Adipocyte (in vitro differentiated cells): ENCODE measurements at regions not wholly inside any gene's neighbourhood (a gene's known extent, or its start where the extent isn't known, plus 50 kb on each side); places are given as distances from the start of the nearest gene placed in this dataset.
A peak's percentile ranks its signal among the peaks of the same experiment; 100 is the strongest.
"Not testable (repeated sequence)": the region's sequence is repeated elsewhere in the genome, so short reads cannot be mapped to it uniquely, and the experiment has no call there.

Experiments used
- DNase-seq: peaks from one replicate; pipeline ENCODE4 v3.0.0-alpha.2; 2015; ENCODE audit warnings: low read depth
- H3K27me3 ChIP-seq: replicated peaks from 2 replicates; pipeline ENCODE4 v1.7.0; 2013; ENCODE audit warnings: mild to moderate bottlenecking, low read length, moderate library complexity; ENCODE audit not compliant: control insufficient read depth, insufficient read depth
- H3K36me3 ChIP-seq: 2 replicates; pipeline ENCODE4 v1.7.0; 2013; ENCODE audit warnings: low read length, mild to moderate bottlenecking, moderate library complexity; ENCODE audit not compliant: control insufficient read depth, insufficient read depth, severe bottlenecking
- H3K4me1 ChIP-seq: 2 replicates; pipeline ENCODE4 v1.7.0; 2013; ENCODE audit warnings: mild to moderate bottlenecking, low read length, moderate library complexity; ENCODE audit not compliant: control insufficient read depth, insufficient read depth
- H3K4me3 ChIP-seq: 2 replicates; pipeline ENCODE4 v1.7.0; 2013; ENCODE audit warnings: mild to moderate bottlenecking, low read length, moderate library complexity
- H3K9ac ChIP-seq: 2 replicates; pipeline ENCODE4 v1.7.0; 2013; ENCODE audit warnings: mild to moderate bottlenecking, low read length, moderate library complexity
- H3K9me3 ChIP-seq: 2 replicates; pipeline ENCODE4 v1.7.0; 2013; ENCODE audit warnings: mild to moderate bottlenecking, low read length, moderate library complexity; ENCODE audit not compliant: control insufficient read depth

DNA sequence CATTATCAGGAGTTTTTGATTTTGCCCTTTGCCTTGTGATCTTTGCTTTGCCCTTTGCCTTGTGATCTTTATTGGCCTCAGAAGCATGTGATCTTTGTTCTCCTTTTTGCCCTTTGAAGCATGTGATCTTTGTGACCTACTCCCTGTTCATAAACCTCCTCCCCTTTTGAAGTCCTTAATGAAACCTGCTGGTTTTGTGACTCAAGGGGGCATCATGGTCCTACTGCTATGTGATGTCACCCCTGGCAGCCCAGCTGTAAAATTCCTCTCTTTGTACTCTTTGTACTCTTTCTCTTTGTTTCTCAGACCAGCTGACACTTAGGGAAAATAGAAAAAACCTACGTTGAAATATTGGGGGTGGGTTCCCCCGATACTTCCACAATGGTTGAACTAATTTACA, 356.1 kb upstream of the NRP1 start:
- DNase-seq, H3K27me3 ChIP-seq, H3K4me3 ChIP-seq, H3K4me1 ChIP-seq, H3K36me3 ChIP-seq, H3K9ac ChIP-seq: not testable (repeated sequence)
- H3K9me3 ChIP-seq = peaks cover 23% of the 10 kb centered on the region

DNA sequence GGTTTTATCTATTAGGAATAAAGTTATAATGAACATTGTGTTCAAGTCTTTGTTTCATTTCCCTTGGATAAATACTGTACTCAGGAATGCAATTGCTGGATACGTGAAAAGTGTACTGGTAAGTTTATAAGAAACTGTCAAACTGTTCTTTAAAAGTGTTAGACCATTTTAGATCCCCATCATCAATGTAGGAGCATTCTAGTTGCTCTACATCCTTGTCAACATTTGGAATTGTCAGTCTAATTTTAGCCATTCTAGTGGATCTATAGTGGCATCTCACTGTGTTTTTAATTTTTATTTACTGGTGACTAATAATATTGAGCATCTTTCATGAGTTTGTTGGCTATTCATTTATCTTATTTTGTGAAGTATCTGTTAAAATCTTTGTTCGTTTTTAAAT, 354.0 kb upstream of the NRP1 start:
- no peak for DNase-seq
- H3K36me3 ChIP-seq = no peaks in the 10 kb centered on the region
- no peak overlapping the region for H3K4me3 ChIP-seq
- H3K27me3 ChIP-seq = no peaks in the 10 kb centered on the region
- no peak overlapping the region for H3K9ac ChIP-seq
- H3K4me1 ChIP-seq = no peaks in the 10 kb centered on the region
- peaks cover 20% of the 10 kb centered on the region for H3K9me3 ChIP-seq

DNA sequence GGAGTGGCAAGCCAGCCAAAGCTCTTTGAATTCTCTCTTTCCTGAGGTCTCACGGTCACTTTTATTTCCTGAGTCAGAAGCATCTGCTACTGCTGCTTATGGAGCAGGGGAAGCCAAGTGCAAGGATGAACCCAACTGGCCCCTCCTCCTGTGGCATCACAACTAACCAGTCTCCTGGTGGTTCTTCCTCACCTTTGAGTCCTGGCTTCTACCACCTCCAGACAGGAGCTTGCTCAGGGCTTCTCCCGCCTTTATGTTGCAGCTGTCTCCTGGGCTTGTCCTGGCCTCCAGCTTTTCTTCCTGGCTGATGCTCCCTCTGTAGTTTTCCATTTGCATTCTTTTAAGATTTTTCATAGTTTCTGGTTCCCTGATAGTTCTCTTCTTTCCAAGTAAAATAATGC, 349.7 kb upstream of the NRP1 start:
- no peaks in the 10 kb centered on the region for H3K36me3 ChIP-seq
- H3K27me3 ChIP-seq = no peaks in the 10 kb centered on the region
- H3K9ac ChIP-seq = no peak overlapping the region
- H3K4me3 ChIP-seq = no peak overlapping the region
- H3K4me1 ChIP-seq = no peaks in the 10 kb centered on the region
- peak; percentile 41 for DNase-seq
- H3K9me3 ChIP-seq = peaks cover 19% of the 10 kb centered on the region

DNA sequence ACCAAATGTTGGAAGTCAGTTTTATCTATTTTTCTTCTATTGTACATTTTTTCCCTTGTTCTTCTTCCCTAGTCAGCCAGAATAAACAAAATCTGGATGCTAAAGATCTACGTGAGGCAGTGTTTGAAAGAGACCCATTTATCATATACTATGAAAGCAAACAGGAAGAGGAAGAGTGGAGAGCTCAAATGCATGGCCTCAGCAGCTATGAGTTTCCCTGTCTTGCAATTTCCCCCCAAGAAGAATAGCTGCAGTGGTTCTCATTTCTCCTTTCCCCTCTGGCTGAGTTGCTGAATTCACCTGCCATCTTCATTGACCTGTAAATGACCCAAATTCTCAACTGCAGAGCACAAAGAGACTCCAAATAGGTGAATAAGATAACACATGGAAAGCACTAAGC, 347.1 kb upstream of the NRP1 start:
- Histone ChIP-seq H3K27me3 (no peaks in the 10 kb centered on the region), H3K4me3 (no peak overlapping the region), H3K9me3 (peaks cover 8% of the 10 kb centered on the region), H3K36me3 (no peaks in the 10 kb centered on the region), H3K4me1 (no peaks in the 10 kb centered on the region), H3K9ac (no peak overlapping the region)
- no peak for DNase-seq

DNA sequence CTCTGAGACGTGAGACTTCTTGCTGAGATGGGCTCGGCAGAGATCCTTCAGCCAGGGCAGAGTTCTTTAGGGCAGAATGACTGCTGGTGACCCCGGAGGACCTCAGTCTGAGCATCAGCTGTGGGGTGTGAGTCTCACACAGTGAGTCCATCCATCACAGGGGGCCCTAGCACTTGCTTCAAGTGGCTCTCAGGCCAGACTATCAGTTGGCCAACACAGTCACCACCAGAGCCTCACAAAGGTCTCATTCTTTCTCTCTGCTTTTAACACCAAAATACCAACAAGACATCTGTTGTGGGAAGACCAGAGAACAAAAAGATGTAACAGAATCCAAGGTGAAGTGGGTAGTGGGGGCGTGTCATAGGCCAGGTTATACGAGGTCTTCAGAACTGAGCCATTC, 345.6 kb upstream of the NRP1 start:
- H3K4me1 ChIP-seq = peaks cover 7% of the 10 kb centered on the region
- H3K9ac ChIP-seq = no peak overlapping the region
- no peaks in the 10 kb centered on the region for H3K27me3 ChIP-seq
- peaks cover 8% of the 10 kb centered on the region for H3K9me3 ChIP-seq
- no peak for DNase-seq
- no peak overlapping the region for H3K4me3 ChIP-seq
- H3K36me3 ChIP-seq = no peaks in the 10 kb centered on the region

DNA sequence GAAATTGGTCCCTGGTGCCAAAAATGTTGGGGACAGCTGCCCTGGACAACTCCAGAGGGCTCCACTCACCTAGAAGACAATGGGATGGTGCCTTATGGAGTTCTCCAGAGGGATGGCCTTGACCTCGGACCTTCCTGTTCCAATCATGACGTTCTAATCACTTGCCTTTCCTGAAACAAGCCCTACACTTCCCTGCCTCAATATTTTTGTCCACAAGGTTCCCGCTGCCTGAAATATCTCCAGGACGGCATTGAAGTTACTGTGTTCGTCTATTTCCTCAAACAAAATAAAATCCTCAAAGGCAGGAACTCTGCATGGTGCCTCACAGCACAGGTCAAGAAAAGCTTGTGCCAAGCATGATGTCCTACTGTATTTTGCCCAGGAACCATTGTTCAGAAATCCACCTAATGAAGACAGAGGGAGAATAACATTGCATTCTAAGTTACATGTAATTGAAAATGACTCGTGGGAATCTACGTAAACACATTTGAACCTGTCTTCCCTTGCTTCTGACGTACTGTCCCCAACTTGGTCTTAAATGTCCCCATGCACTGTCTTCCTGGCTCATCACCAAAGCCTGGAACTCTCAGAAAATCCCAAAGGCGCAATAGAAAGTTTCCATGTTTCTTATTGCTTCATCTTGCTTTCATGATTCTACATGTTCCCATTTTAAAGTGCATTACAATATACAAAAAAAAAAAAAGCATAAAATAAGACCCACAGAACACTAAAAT, 342.3 kb upstream of the NRP1 start:
- Histone ChIP-seq H3K9me3 (no peaks in the 10 kb centered on the region), H3K27me3 (no peaks in the 10 kb centered on the region), H3K4me1 (peaks cover 7% of the 10 kb centered on the region), H3K4me3 (no peak overlapping the region), H3K36me3 (no peaks in the 10 kb centered on the region), H3K9ac (no peak overlapping the region)
- DNase-seq = no peak

GRCh38 chr10:33674986-33675599, 340.6 kb upstream of the NRP1 start:
- H3K27me3 ChIP-seq = no peaks in the 10 kb centered on the region

DNA sequence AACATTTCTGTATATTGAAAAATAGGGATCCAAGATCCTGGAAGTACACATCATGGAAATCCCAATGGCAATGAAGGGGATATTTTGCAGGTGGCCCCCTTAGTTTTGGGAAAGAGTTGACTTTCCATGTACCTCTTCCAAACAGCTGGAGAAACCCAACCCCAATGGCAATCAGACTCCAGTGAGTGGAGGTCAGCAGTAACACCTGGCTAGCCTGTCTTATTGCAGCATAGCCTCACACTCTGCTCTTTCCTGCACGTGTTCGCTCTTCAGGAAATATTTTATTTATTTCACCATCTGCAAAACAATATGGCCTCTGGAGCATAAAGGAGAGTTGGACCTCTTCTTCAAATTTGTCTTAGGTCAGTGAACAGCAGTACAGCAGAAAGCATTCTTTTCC, 340.0 kb upstream of the NRP1 start:
- H3K36me3 ChIP-seq = no peaks in the 10 kb centered on the region
- no peak for DNase-seq
- H3K4me1 ChIP-seq = peaks cover 7% of the 10 kb centered on the region
- H3K27me3 ChIP-seq = no peaks in the 10 kb centered on the region
- H3K4me3 ChIP-seq = no peak overlapping the region
- no peaks in the 10 kb centered on the region for H3K9me3 ChIP-seq
- H3K9ac ChIP-seq = no peak overlapping the region

More at GRCh38 chr10:33674986-33675599, 340.6 kb upstream of the NRP1 start:
- Histone ChIP-seq H3K36me3 (no peaks in the 10 kb centered on the region), H3K9ac (peak overlapping the region; percentile 70), H3K9me3 (no peaks in the 10 kb centered on the region), H3K4me3 (peak overlapping the region; percentile 73), H3K4me1 (peaks cover 7% of the 10 kb centered on the region)
- DNase-seq = peak; percentile 16

GRCh38 chr10:33673839-33674415, 339.5 kb upstream of the NRP1 start:
- DNase-seq = no peak
- H3K4me3 ChIP-seq = no peak overlapping the region

GRCh38 chr10:33669904-33670303, 335.4 kb upstream of the NRP1 start:
- no peak for DNase-seq
- Histone ChIP-seq H3K36me3 (no peaks in the 10 kb centered on the region), H3K9me3 (no peaks in the 10 kb centered on the region), H3K4me3 (no peak overlapping the region), H3K9ac (no peak overlapping the region), H3K4me1 (no peaks in the 10 kb centered on the region), H3K27me3 (no peaks in the 10 kb centered on the region)

More at GRCh38 chr10:33673839-33674415, 339.5 kb upstream of the NRP1 start:
- Histone ChIP-seq H3K4me1 (peaks cover 7% of the 10 kb centered on the region), H3K27me3 (no peaks in the 10 kb centered on the region), H3K9ac (no peak overlapping the region), H3K36me3 (no peaks in the 10 kb centered on the region), H3K9me3 (no peaks in the 10 kb centered on the region)

- no peak overlapping the region for H3K4me3 ChIP-seq
- no peak for DNase-seq
- peaks cover 9% of the 10 kb centered on the region for H3K9me3 ChIP-seq
- H3K27me3 ChIP-seq = no peaks in the 10 kb centered on the region
- H3K4me1 ChIP-seq = no peaks in the 10 kb centered on the region
- H3K9ac ChIP-seq = no peak overlapping the region
- H3K36me3 ChIP-seq = no peaks in the 10 kb centered on the region
Observed at GRCh38 chr10:33666686-33667480, 332.4 kb upstream of the NRP1 start.
